Endothelial cell of umbilical vein (primary cell): ENCODE measurements at regions not wholly inside any gene's neighbourhood (a gene's known extent, or its start where the extent isn't known, plus 50 kb on each side); places are given as distances from the start of the nearest gene placed in this dataset.

Source experiments
- BruUV-seq: library from RNA; stranded (reverse); fragments of 400-500 nt; replicated peaks from 2 replicates; lab custom pipeline; 2021; lab: Mats Ljungman, UMichigan
- CTCF ChIA-PET: fragments of 300-600, 350-600 bp; sonication (Branson Sonifier 250); formaldehyde crosslinking; loops from one replicate; lab custom pipeline; 2021; ENCODE audit warnings: antibody characterized with exemption, inconsistent platforms; lab: Charles Lee
- POLR2A ChIA-PET: fragments of 300-600, 350-600 bp; sonication (Branson Sonifier 250); formaldehyde crosslinking; loops from one replicate; lab custom pipeline; 2021; ENCODE audit warnings: antibody characterized with exemption, inconsistent platforms; lab: Charles Lee
- DNase-seq: peaks from one replicate; pipeline ENCODE4 v3.0.0-alpha.2; 2011; ENCODE audit warnings: low read depth, low spot score
- FAIRE-seq: peaks from 2 replicates; lab custom pipeline; 2011; peaks lifted over from hg19 to GRCh38; lab: Jason Lieb, UNC
- H2AFZ ChIP-seq: 2 replicates; pipeline ENCODE4 v1.6.0; 2012; ENCODE audit warnings: low read depth, low read length, control low read depth, inconsistent platforms
- H3K27ac ChIP-seq: 2 replicates; pipeline ENCODE4 v1.5.1; 2011; ENCODE audit warnings: low read depth, mild to moderate bottlenecking, control low read depth, low read length, moderate library complexity; ENCODE audit not compliant: insufficient read depth
- H3K27me3 ChIP-seq, 2 experiments: 2 replicates each; pipeline versions ENCODE4 v1.6.0 to v1.6.1; 2011; ENCODE audit warnings: low read length in 2 of 2, mixed read lengths in 1 of 2; ENCODE audit not compliant: control insufficient read depth in 2 of 2, insufficient read depth in 2 of 2
- H3K36me3 ChIP-seq, 2 experiments: 2 replicates in 1 of 2; 3 replicates in 1 of 2; pipeline ENCODE4 v1.5.1; 2011; ENCODE audit warnings: low read length in 2 of 2, mild to moderate bottlenecking in 1 of 2, moderate library complexity in 1 of 2; ENCODE audit not compliant: control insufficient read depth in 2 of 2, insufficient read depth in 2 of 2; ENCODE audit errors: extremely low read depth in 1 of 2
- H3K4me1 ChIP-seq: 3 replicates; pipeline ENCODE4 v1.5.1; 2011; ENCODE audit warnings: mild to moderate bottlenecking, low read length; ENCODE audit not compliant: control insufficient read depth, insufficient read depth; ENCODE audit errors: extremely low read depth
- H3K4me2 ChIP-seq: 2 replicates; pipeline ENCODE4 v1.6.1; 2011; ENCODE audit warnings: low read length, control low read depth, mixed read lengths; ENCODE audit not compliant: insufficient read depth
- H3K4me3 ChIP-seq, 3 experiments: fragments of 200-600 bp in 1 of 3; sonication (generic), shearing (Covaris generic) in 1 of 3; replicated peaks in 1 of 3; 2 replicates each; pipeline ENCODE4 v1.5.1; 2011 to 2016; ENCODE audit warnings: control low read depth in 3 of 3, low read length in 3 of 3, mild to moderate bottlenecking in 2 of 3, inconsistent platforms in 1 of 3, low read depth in 1 of 3, moderate library complexity in 1 of 3; ENCODE audit not compliant: insufficient read depth in 1 of 3
- H3K79me2 ChIP-seq: 2 replicates; pipeline ENCODE4 v1.6.0; 2012; ENCODE audit warnings: low read length, inconsistent platforms; ENCODE audit not compliant: control insufficient read depth, insufficient read depth
- H3K9ac ChIP-seq: replicated peaks from 2 replicates; pipeline ENCODE3; 2011; ENCODE audit warnings: low read length, control low read depth; ENCODE audit not compliant: insufficient read depth; ENCODE audit errors: extremely low read depth
- H3K9me1 ChIP-seq: replicated peaks from 3 replicates; pipeline ENCODE4 v1.6.0; 2011; ENCODE audit warnings: mild to moderate bottlenecking, low read length; ENCODE audit not compliant: control insufficient read depth, insufficient read depth; ENCODE audit errors: extremely low read depth
- H3K9me3 ChIP-seq: replicated peaks from 2 replicates; pipeline ENCODE4 v1.5.1; 2012; ENCODE audit warnings: low read length, inconsistent platforms; ENCODE audit not compliant: control insufficient read depth, insufficient read depth
- H4K20me1 ChIP-seq: replicated peaks from 2 replicates; pipeline ENCODE3; 2011; ENCODE audit warnings: mild to moderate bottlenecking, low read length; ENCODE audit not compliant: control insufficient read depth, insufficient read depth; ENCODE audit errors: extremely low read depth
- CTCF ChIP-seq, 2 donors: IDR thresholded peaks; 1 replicate in 1 of 2; 2 replicates in 1 of 2; pipeline ENCODE4 v1.5.1; 2011; ENCODE audit warnings: low read length in 2 of 2, mild to moderate bottlenecking in 2 of 2, moderate library complexity in 2 of 2, control low read depth in 1 of 2, inconsistent platforms in 1 of 2, low read depth in 1 of 2; ENCODE audit not compliant: insufficient read depth in 1 of 2; ENCODE audit errors: extremely low read depth in 1 of 2
- EZH2 ChIP-seq: IDR thresholded peaks from 2 replicates; pipeline ENCODE4 v1.6.1; 2012; ENCODE audit warnings: borderline replicate concordance, low read depth, mild to moderate bottlenecking, moderate library complexity, low read length, inconsistent platforms; ENCODE audit not compliant: severe bottlenecking
- FOS ChIP-seq: IDR thresholded peaks from 2 replicates; pipeline ENCODE4 v1.6.1; 2011; ENCODE audit warnings: mild to moderate bottlenecking, low read length, moderate library complexity, borderline replicate concordance; ENCODE audit not compliant: insufficient read depth
- GATA2 ChIP-seq: IDR thresholded peaks from 2 replicates; pipeline ENCODE4 v1.7.0; 2011; ENCODE audit warnings: low read depth, mild to moderate bottlenecking, moderate library complexity, mixed read lengths, low read length; ENCODE audit not compliant: insufficient read length, insufficient read depth
- JUN ChIP-seq: IDR thresholded peaks from 2 replicates; pipeline ENCODE4 v1.6.1; 2011; ENCODE audit warnings: borderline replicate concordance, low read depth; ENCODE audit not compliant: insufficient read length, insufficient read depth
- MAX ChIP-seq: IDR thresholded peaks from 2 replicates; pipeline ENCODE4 v1.6.1; 2011; ENCODE audit not compliant: insufficient read depth, insufficient read length
- MYC ChIP-seq: IDR thresholded peaks from one replicate; pipeline ENCODE4 v1.6.1; 2011; ENCODE audit warnings: mild to moderate bottlenecking, low read depth, low read length
- POLR2A ChIP-seq: IDR thresholded peaks from 2 replicates; pipeline ENCODE4 v1.6.1; 2012; ENCODE audit warnings: low read depth, mild to moderate bottlenecking, control low read depth, low read length
- POLR2AphosphoS5 ChIP-seq: IDR thresholded peaks from 2 replicates; pipeline ENCODE4 v1.6.1; 2012; ENCODE audit warnings: low read depth, mild to moderate bottlenecking, control low read depth, low read length, moderate library complexity; ENCODE audit not compliant: insufficient read depth
- dilution Hi-C: fragments of 300-500 bp; cut with MboI; formaldehyde crosslinking; loops from one replicate; pipeline ENCODE4 v1.15.0; 2019; ENCODE audit warnings: low sequenced_read_pairs; ENCODE audit not compliant: extremely low pct_ligation_motif_present
- intact Hi-C: fragments of 100-400 bp; cut with micrococcal nuclease; formaldehyde crosslinking; loops from one replicate; pipeline ENCODE4 v1.10.0; 2022

- intact Hi-C loops (no loop called here), dilution Hi-C loops (no loop called here)
Measured at GRCh38 chr2:7983451-7983850, 698.4 kb upstream of the ID2 start.

More at GRCh38 chr2:7983451-7983850, 698.4 kb upstream of the ID2 start:
- DNase-seq (no peak), FAIRE-seq (no peak)
- no peaks in the 10 kb centered on the region for H3K9me1 ChIP-seq
- H3K4me1 ChIP-seq, result no peaks in the 10 kb centered on the region
- H4K20me1 ChIP-seq, result no peaks in the 10 kb centered on the region
- no peak overlapping the region for H3K27ac ChIP-seq
- H3K4me3 ChIP-seq, result no peak overlapping the region
- TF ChIP-seq POLR2AphosphoS5 (no peak), MYC (no peak), CTCF (IDR thresholded peaks at IDR 0.05; ENCODE audit: extremely low read depth in 1 of 2, insufficient read depth in 1 of 2, low read depth in 1 of 2, low read length in 2 of 2) (no peak), GATA2 (no peak), FOS (no peak), JUN (no peak), MAX (no peak), POLR2A (no peak), EZH2 (no peak)
- no peaks in the 10 kb centered on the region for H3K36me3 ChIP-seq
- no peak overlapping the region for H3K9ac ChIP-seq
- H3K27me3 ChIP-seq, result no peaks in the 10 kb centered on the region
- no peak overlapping the region for H2AFZ ChIP-seq
- ChIA-PET CTCF (no interaction called here), POLR2A (no interaction called here)
- no TSS peak for BruUV-seq
- H3K9me3 ChIP-seq, result peaks cover 4% of the 10 kb centered on the region
- no peak overlapping the region for H3K4me2 ChIP-seq
- H3K79me2 ChIP-seq, result no peaks in the 10 kb centered on the region
